ENCODE measurements at regions not wholly inside any gene's neighbourhood (a gene's known extent, or its start where the extent isn't known, plus 50 kb on each side); places are given as distances from the start of the nearest gene placed in this dataset.

DNA sequence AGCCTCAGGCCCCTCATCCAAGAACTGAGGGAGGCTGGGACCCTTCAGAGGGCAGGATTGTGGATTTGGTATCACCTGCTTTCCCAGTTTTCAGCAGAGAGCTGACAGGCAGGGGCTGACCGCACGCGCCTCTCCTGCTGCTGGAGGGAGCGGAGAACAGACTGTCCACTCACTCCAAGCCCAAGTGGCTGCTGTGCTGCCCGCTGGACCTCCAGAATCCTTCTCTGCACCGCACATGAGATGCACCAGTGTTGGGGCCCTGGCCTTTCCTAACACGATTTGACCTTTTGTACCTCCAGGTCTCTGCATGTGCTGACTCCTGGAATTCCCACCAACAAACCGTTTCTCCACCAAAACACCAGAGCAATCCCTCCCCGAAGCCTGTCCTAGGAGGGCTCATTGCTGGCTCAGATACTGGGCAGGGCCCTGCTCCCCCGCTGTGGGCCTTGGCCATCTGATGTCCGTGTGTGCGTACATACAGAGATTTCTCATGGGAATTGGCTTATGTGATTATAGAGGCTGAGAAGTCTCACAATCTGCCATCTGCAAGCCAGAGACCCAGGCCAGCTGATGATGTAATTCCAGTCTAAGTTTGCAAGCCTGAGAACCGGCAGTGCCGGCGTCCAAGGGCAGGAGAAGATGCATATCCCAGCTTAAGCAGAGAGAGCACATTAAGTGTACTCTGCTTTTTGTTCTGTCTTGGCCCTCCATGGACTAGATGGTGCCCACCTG, 141.7 kb downstream of the GADD45G start:
- Histone ChIP-seq H4K8ac (ENCODE audit: extremely low read depth, insufficient read depth, low read length) (no peak overlapping the region), H3K4me1 (replicated peaks in 1 of 4; ENCODE audit: control insufficient read depth in 3 of 4, insufficient read depth in 4 of 4, low read length in 3 of 4) (peaks cover 0 to 9% (median 4%) of the 10 kb centered on the region in 4 experiments; a peak in 5 of 7 replicates), H3K27me3 (replicated peaks in 1 of 4; ENCODE audit: control insufficient read depth in 3 of 4, extremely low read depth in 1 of 4, insufficient read depth in 3 of 4, low read length in 3 of 4) (no peaks in the 10 kb centered on the region), H3K56ac (replicated peaks; ENCODE audit: insufficient read length, low read depth, low read length) (no peak overlapping the region), H4K20me1 (replicated peaks in 1 of 2; ENCODE audit: control insufficient read depth in 1 of 2, insufficient read depth in 2 of 2, low read length in 2 of 2) (peaks cover 0 to 2% of the 10 kb centered on the region in 2 experiments), H3K14ac (ENCODE audit: insufficient read length) (no peak overlapping the region), H3K23ac (ENCODE audit: insufficient read length) (no peak overlapping the region), H2BK20ac (ENCODE audit: low read length) (no peak overlapping the region), H4K91ac (replicated peaks; ENCODE audit: insufficient read length, low read length) (no peak overlapping the region), H3K27ac (ENCODE audit: low read depth, low read length) (no peak overlapping the region), H3K4me2 (ENCODE audit: insufficient read depth in 1 of 2, low read depth in 2 of 2, low read length in 2 of 2) (no peak overlapping the region), H3K36me3 (ENCODE audit: control insufficient read depth in 2 of 4, insufficient read depth in 4 of 4, low read length in 3 of 4) (no peaks in the 10 kb centered on the region), H2AK5ac (ENCODE audit: low read depth, low read length) (no peak overlapping the region), H3K9ac (replicated peaks in 1 of 4; ENCODE audit: extremely low read depth in 1 of 4, low read depth in 3 of 4, low read length in 3 of 4) (no peak overlapping the region), H2AFZ (ENCODE audit: low read length) (no peak overlapping the region), H3K18ac (ENCODE audit: extremely low read depth, low read length) (no peak overlapping the region), H3K4me3 (ENCODE audit: extremely low read depth in 1 of 4, insufficient read depth in 2 of 4, low read depth in 3 of 4, low read length in 4 of 4) (no peak overlapping the region), H2BK12ac (ENCODE audit: low read depth, low read length) (no peak overlapping the region), H2BK5ac (ENCODE audit: low read depth, low read length) (no peak overlapping the region), H3K9me3 (ENCODE audit: insufficient read depth in 2 of 2, low read depth in 1 of 2, low read length in 1 of 2) (no peaks in the 10 kb centered on the region), H3K79me1 (ENCODE audit: low read depth, low read length) (no peaks in the 10 kb centered on the region), H3K79me2 (ENCODE audit: control insufficient read depth in 1 of 2, insufficient read depth in 2 of 2, low read length in 2 of 2) (peaks cover 0 to 2% of the 10 kb centered on the region in 2 experiments; a peak in 1 of 4 replicates), H3K4ac (replicated peaks; ENCODE audit: insufficient read length, low read depth, low read length) (no peak overlapping the region), H2BK120ac (replicated peaks; ENCODE audit: low read depth, low read length) (no peak overlapping the region), H4K5ac (ENCODE audit: insufficient read length, low read depth, low read length) (no peak overlapping the region), H3K23me2 (ENCODE audit: low read depth, low read length) (no peaks in the 10 kb centered on the region; the same call in 1 of the 2 replicates), H2BK15ac (ENCODE audit: low read length) (no peak overlapping the region)
- no peak for DNase-seq (ENCODE audit: low read depth in 1 of 2, low spot score in 2 of 2)
- no peak for FAIRE-seq
- ChIA-PET CTCF (ENCODE audit: partially characterized antibody) (interaction anchor here (1.1 to 2.1 kb wide), 4 partner anchors 139 to 395 kb away, joined by 3 to 8 read pairs (median 4); no protein-coding TSS in a partner anchor), POLR2A (ENCODE audit: partially characterized antibody) (interaction anchor here (0.6 kb wide), 1 partner anchor 142 kb away, joined by 3 read pairs; no protein-coding TSS in a partner anchor)
- WGBS, 2 experiments (ENCODE audit: extremely low coverage in 1 of 2, insufficient coverage in 1 of 2, insufficient read length in 1 of 2, insufficient replicate concordance in 2 of 2, low coverage in 1 of 2, low lambda C conversion rate in 2 of 2, missing lambda C conversion rate in 1 of 2), result 90% methylated on average over 15 of the region's 15 CpGs; no CpG with 5 or more reads in 1 of the 2 experiments
- TF ChIP-seq, protein P1, sequence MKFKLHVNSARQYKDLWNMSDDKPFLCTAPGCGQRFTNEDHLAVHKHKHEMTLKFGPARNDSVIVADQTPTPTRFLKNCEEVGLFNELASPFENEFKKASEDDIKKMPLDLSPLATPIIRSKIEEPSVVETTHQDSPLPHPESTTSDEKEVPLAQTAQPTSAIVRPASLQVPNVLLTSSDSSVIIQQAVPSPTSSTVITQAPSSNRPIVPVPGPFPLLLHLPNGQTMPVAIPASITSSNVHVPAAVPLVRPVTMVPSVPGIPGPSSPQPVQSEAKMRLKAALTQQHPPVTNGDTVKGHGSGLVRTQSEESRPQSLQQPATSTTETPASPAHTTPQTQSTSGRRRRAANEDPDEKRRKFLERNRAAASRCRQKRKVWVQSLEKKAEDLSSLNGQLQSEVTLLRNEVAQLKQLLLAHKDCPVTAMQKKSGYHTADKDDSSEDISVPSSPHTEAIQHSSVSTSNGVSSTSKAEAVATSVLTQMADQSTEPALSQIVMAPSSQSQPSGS (IDR thresholded peaks at IDR 0.05; ENCODE audit: low read length), result no peak
- TF ChIP-seq RBBP5 (IDR thresholded peaks at IDR 0.05; ENCODE audit: borderline replicate concordance, low read depth, low read length), result no peak
- TF ChIP-seq JUND (IDR thresholded peaks at IDR 0.05; ENCODE audit: low read length), result no peak
- no peak for TF ChIP-seq SIN3A (conservative IDR thresholded peaks at IDR 0.05 in 1 of 2, IDR thresholded peaks at IDR 0.05 in 1 of 2; ENCODE audit: low read depth in 1 of 2, low read length in 2 of 2)
- no peak for TF ChIP-seq GTF2F1 (IDR thresholded peaks at IDR 0.05; ENCODE audit: borderline replicate concordance, low read depth, low read length)
- TF ChIP-seq GABPA (IDR thresholded peaks at IDR 0.05; ENCODE audit: borderline replicate concordance, insufficient read depth, low read length), result no peak
- no peak for TF ChIP-seq YY1 (IDR thresholded peaks at IDR 0.05; ENCODE audit: low read depth, low read length)
- TF ChIP-seq POU5F1 (IDR thresholded peaks at IDR 0.05; ENCODE audit: low read depth, low read length), result no peak
- TF ChIP-seq, protein P2, sequence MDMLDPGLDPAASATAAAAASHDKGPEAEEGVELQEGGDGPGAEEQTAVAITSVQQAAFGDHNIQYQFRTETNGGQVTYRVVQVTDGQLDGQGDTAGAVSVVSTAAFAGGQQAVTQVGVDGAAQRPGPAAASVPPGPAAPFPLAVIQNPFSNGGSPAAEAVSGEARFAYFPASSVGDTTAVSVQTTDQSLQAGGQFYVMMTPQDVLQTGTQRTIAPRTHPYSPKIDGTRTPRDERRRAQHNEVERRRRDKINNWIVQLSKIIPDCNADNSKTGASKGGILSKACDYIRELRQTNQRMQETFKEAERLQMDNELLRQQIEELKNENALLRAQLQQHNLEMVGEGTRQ (IDR thresholded peaks at IDR 0.05; ENCODE audit: low read length), result no peak

Measured in H1 (cell line).